Hepatocyte (in vitro differentiated cells): ENCODE measurements at regions not wholly inside any gene's neighbourhood (a gene's known extent, or its start where the extent isn't known, plus 50 kb on each side); places are given as distances from the start of the nearest gene placed in this dataset.

ENCODE experiments used
- DNase-seq: peaks from one replicate; pipeline ENCODE4 v3.0.0-alpha.2; 2016; ENCODE audit warnings: low spot score
- H2AFZ ChIP-seq: fragments of 200-600 bp; sonication (generic); 2 replicates; pipeline ENCODE4 v1.6.0; 2016; ENCODE audit warnings: antibody characterized with exemption, mild to moderate bottlenecking
- H3K27ac ChIP-seq: fragments of 200-600 bp; sonication (generic); 2 replicates; pipeline ENCODE4 v1.5.1; 2016; ENCODE audit warnings: mild to moderate bottlenecking
- H3K27me3 ChIP-seq: fragments of 200-600 bp; sonication (generic); 2 replicates; pipeline ENCODE4 v1.6.1; 2016
- H3K36me3 ChIP-seq: fragments of 200-600 bp; sonication (generic); replicated peaks from 2 replicates; pipeline ENCODE4 v1.5.1; 2016; ENCODE audit warnings: low read depth; ENCODE audit not compliant: insufficient read depth
- H3K4me1 ChIP-seq: fragments of 200-600 bp; sonication (generic); 2 replicates; pipeline ENCODE4 v1.5.1; 2016; ENCODE audit warnings: mild to moderate bottlenecking, moderate library complexity; ENCODE audit not compliant: insufficient read depth
- H3K4me2 ChIP-seq: fragments of 200-600 bp; sonication (generic); 2 replicates; pipeline ENCODE4 v1.6.0; 2016
- H3K4me3 ChIP-seq: fragments of 200-600 bp; sonication (generic); 2 replicates; pipeline ENCODE4 v1.5.1; 2016; ENCODE audit warnings: mild to moderate bottlenecking
- H3K79me2 ChIP-seq: fragments of 200-600 bp; sonication (generic); 2 replicates; pipeline ENCODE4 v1.6.0; 2017; ENCODE audit warnings: mild to moderate bottlenecking
- H3K9me2 ChIP-seq: fragments of 200-600 bp; sonication (generic); replicated peaks from 2 replicates; pipeline ENCODE4 v1.6.0; 2017; ENCODE audit warnings: mild to moderate bottlenecking; ENCODE audit not compliant: insufficient read depth
- H3K9me3 ChIP-seq: fragments of 200-600 bp; sonication (generic); 2 replicates; pipeline ENCODE4 v1.5.1; 2016; ENCODE audit warnings: low read depth, mild to moderate bottlenecking
- H4K20me1 ChIP-seq: fragments of 200-600 bp; sonication (generic); 2 replicates; pipeline ENCODE4 v1.6.0; 2016; ENCODE audit warnings: mild to moderate bottlenecking; ENCODE audit not compliant: insufficient read depth, poor library complexity, severe bottlenecking
- EZH2 ChIP-seq: fragments of 200-600 bp; sonication (generic); IDR thresholded peaks from 2 replicates; pipeline ENCODE4 v1.6.1; 2016; ENCODE audit warnings: antibody characterized with exemption, mild to moderate bottlenecking, borderline replicate concordance
- EZH2phosphoT487 ChIP-seq: fragments of 200-600 bp; sonication (generic); IDR thresholded peaks from one replicate; pipeline ENCODE4 v1.6.1; 2018; ENCODE audit warnings: antibody characterized with exemption, mild to moderate bottlenecking, low read depth, moderate library complexity; ENCODE audit not compliant: unreplicated experiment, severe bottlenecking
- WGBS: methylation state at CpG from one replicate; pipeline ENCODE4 v1.1.6; 2016; ENCODE audit warnings: low lambda C conversion rate; ENCODE audit errors: missing lambda C conversion rate; 5-methylcytosine and 5-hydroxymethylcytosine counted together
- TF ChIP-seq, protein P1 (sequence below): fragments of 200-600 bp; sonication (generic); IDR thresholded peaks from 2 replicates; pipeline ENCODE4 v1.5.1; 2016; ENCODE audit warnings: antibody characterized with exemption, mild to moderate bottlenecking; ENCODE audit not compliant: poor library complexity

- Histone ChIP-seq H2AFZ (no peak overlapping the region), H3K4me1 (no peaks in the 10 kb centered on the region), H3K9me3 (no peaks in the 10 kb centered on the region), H3K27ac (no peak overlapping the region), H4K20me1 (no peaks in the 10 kb centered on the region), H3K9me2 (no peaks in the 10 kb centered on the region), H3K4me2 (no peak overlapping the region), H3K27me3 (no peaks in the 10 kb centered on the region), H3K79me2 (no peaks in the 10 kb centered on the region), H3K4me3 (no peak overlapping the region), H3K36me3 (no peaks in the 10 kb centered on the region)
- TF ChIP-seq, protein P1, sequence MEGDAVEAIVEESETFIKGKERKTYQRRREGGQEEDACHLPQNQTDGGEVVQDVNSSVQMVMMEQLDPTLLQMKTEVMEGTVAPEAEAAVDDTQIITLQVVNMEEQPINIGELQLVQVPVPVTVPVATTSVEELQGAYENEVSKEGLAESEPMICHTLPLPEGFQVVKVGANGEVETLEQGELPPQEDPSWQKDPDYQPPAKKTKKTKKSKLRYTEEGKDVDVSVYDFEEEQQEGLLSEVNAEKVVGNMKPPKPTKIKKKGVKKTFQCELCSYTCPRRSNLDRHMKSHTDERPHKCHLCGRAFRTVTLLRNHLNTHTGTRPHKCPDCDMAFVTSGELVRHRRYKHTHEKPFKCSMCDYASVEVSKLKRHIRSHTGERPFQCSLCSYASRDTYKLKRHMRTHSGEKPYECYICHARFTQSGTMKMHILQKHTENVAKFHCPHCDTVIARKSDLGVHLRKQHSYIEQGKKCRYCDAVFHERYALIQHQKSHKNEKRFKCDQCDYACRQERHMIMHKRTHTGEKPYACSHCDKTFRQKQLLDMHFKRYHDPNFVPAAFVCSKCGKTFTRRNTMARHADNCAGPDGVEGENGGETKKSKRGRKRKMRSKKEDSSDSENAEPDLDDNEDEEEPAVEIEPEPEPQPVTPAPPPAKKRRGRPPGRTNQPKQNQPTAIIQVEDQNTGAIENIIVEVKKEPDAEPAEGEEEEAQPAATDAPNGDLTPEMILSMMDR = no peak
- TF ChIP-seq EZH2phosphoT487 = no peak
- no peak for TF ChIP-seq EZH2
- peak; percentile 13 for DNase-seq
- WGBS = 27% methylated on average over 2 of the region's 2 CpGs
Measured at GRCh38 chr20:9981829-9982228, 53.0 kb upstream of the ANKEF1 start.

GRCh38 chr20:9978397-9979004, 56.3 kb upstream of the ANKEF1 start:
- H3K4me2 ChIP-seq = peak overlapping the region; percentile 20

GRCh38 chr20:9977629-9978028, 57.2 kb upstream of the ANKEF1 start:
- H3K4me3 ChIP-seq = no peak overlapping the region
- H3K36me3 ChIP-seq = no peaks in the 10 kb centered on the region
- H3K4me1 ChIP-seq = no peaks in the 10 kb centered on the region
- no peaks in the 10 kb centered on the region for H3K9me3 ChIP-seq
- 43% methylated on average over 1 of the region's 1 CpG for WGBS
- H3K79me2 ChIP-seq = no peaks in the 10 kb centered on the region
- no peaks in the 10 kb centered on the region for H4K20me1 ChIP-seq
- no peak for TF ChIP-seq EZH2
- TF ChIP-seq, protein P1 = no peak
- no peak overlapping the region for H3K4me2 ChIP-seq
- no peaks in the 10 kb centered on the region for H3K9me2 ChIP-seq
- H3K27ac ChIP-seq = no peak overlapping the region
- peaks cover 3% of the 10 kb centered on the region for H3K27me3 ChIP-seq
- DNase-seq = no peak
- no peak overlapping the region for H2AFZ ChIP-seq

More at GRCh38 chr20:9978397-9979004, 56.3 kb upstream of the ANKEF1 start:
- TF ChIP-seq EZH2 = no peak
- TF ChIP-seq, protein P1 = peak; percentile 95
- no peak for TF ChIP-seq EZH2phosphoT487
- H3K36me3 ChIP-seq = no peaks in the 10 kb centered on the region
- no peak overlapping the region for H2AFZ ChIP-seq
- peaks cover 3% of the 10 kb centered on the region for H3K27me3 ChIP-seq
- H3K4me1 ChIP-seq = no peaks in the 10 kb centered on the region
- peak; percentile 86 for DNase-seq
- no peak overlapping the region for H3K4me3 ChIP-seq
- no peaks in the 10 kb centered on the region for H3K9me2 ChIP-seq
- 25% methylated on average over 6 of the region's 6 CpGs for WGBS
- no peaks in the 10 kb centered on the region for H3K79me2 ChIP-seq
- no peaks in the 10 kb centered on the region for H3K9me3 ChIP-seq
- H4K20me1 ChIP-seq = no peaks in the 10 kb centered on the region
- H3K27ac ChIP-seq = no peak overlapping the region

DNA sequence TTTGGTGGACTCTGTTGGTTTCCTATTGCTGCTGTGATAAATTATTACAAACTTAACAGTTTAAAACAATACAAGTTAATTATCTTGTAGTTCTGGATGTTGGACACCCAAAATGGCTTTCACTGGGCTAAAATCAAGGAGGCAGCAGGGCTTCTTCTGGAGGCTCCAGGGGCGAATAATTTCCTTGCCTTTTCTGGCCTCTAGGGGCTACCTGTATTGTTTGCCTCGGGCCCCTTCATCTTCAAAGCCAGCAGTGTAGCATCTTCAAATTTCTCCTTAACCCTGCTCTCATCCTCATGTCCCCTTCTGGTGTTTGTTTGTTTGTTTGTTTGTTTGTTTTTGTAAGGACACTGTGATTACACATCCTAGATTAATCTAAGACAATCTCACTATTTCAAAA, 60.5 kb upstream of the ANKEF1 start:
- WGBS = 60% methylated on average over 2 of the region's 2 CpGs

More for the DNA sequence above, 60.5 kb upstream of the ANKEF1 start:
- no peaks in the 10 kb centered on the region for H4K20me1 ChIP-seq
- no peaks in the 10 kb centered on the region for H3K9me2 ChIP-seq
- H3K4me3 ChIP-seq = no peak overlapping the region
- peaks cover 3% of the 10 kb centered on the region for H3K27me3 ChIP-seq
- DNase-seq = no peak
- no peak overlapping the region for H3K27ac ChIP-seq
- H2AFZ ChIP-seq = no peak overlapping the region
- H3K4me1 ChIP-seq = no peaks in the 10 kb centered on the region
- H3K36me3 ChIP-seq = no peaks in the 10 kb centered on the region
- H3K4me2 ChIP-seq = no peak overlapping the region
- H3K79me2 ChIP-seq = no peaks in the 10 kb centered on the region
- no peaks in the 10 kb centered on the region for H3K9me3 ChIP-seq
- TF ChIP-seq EZH2 = no peak
- TF ChIP-seq, protein P1 = no peak
